ENCODE measurements at regions not wholly inside any gene's neighbourhood (a gene's known extent, or its start where the extent isn't known, plus 50 kb on each side); places are given as distances from the start of the nearest gene placed in this dataset.
A peak's percentile ranks its signal among the peaks of the same experiment; 100 is the strongest.

- no peak for DNase-seq
Measured at GRCh38 chrY:15162211-15162610, 637.9 kb downstream of the NLGN4Y start.

- DNase-seq, result no peak
Measured at GRCh38 chrY:15179890-15180289, 655.6 kb downstream of the NLGN4Y start.

- no peak for DNase-seq
Measured at GRCh38 chrY:15229056-15229455, 704.7 kb downstream of the NLGN4Y start.

- no peak for DNase-seq
Measured at GRCh38 chrY:15239596-15240132, 715.3 kb downstream of the NLGN4Y start.

GRCh38 chrY:15259286-15259685 is 735.0 kb downstream of the NLGN4Y start:
- DNase-seq, result no peak

GRCh38 chrY:15286572-15286971 is 762.2 kb downstream of the NLGN4Y start:
- DNase-seq, result no peak

- DNase-seq, result no peak
Measured at GRCh38 chrY:15289821-15290220, 765.5 kb downstream of the NLGN4Y start.

- peak in 1 of 3 donors; percentile 5 for DNase-seq
Measured at GRCh38 chrY:15292881-15293280, 768.6 kb downstream of the NLGN4Y start.

GRCh38 chrY:15301879-15302278 is 777.5 kb downstream of the NLGN4Y start:
- DNase-seq, result no peak

- DNase-seq, result no peak
Measured at GRCh38 chrY:15312166-15312565, 787.8 kb downstream of the NLGN4Y start.

GRCh38 chrY:15324189-15324588 is 799.9 kb downstream of the NLGN4Y start:
- DNase-seq, result no peak

- peak in 1 of 3 donors; percentile 16 for DNase-seq
Measured at GRCh38 chrY:15325201-15325600, 800.9 kb downstream of the NLGN4Y start.

GRCh38 chrY:15326673-15327072 is 802.3 kb downstream of the NLGN4Y start:
- DNase-seq, result no peak

- DNase-seq, result no peak
Measured at GRCh38 chrY:15328848-15329247, 804.5 kb downstream of the NLGN4Y start.

- DNase-seq, result no peak
Measured at GRCh38 chrY:15343522-15343921, 819.2 kb downstream of the NLGN4Y start.

GRCh38 chrY:15345471-15346155 is 821.3 kb downstream of the NLGN4Y start:
- DNase-seq, result no peak

- no peak for DNase-seq
Measured at GRCh38 chrY:15349351-15349750, 825.0 kb downstream of the NLGN4Y start.

- DNase-seq, result no peak
Measured at GRCh38 chrY:15355321-15355720, 831.0 kb downstream of the NLGN4Y start.

- DNase-seq, result no peak
Measured at GRCh38 chrY:15360471-15360870, 836.1 kb downstream of the NLGN4Y start.

GRCh38 chrY:15364996-15365395 is 840.7 kb downstream of the NLGN4Y start:
- DNase-seq, result no peak

- peak in 2 of 3 donors; percentile 27 to 87 for DNase-seq
Measured at GRCh38 chrY:15368786-15369185, 844.5 kb downstream of the NLGN4Y start.

GRCh38 chrY:15385178-15385577 is 860.8 kb downstream of the NLGN4Y start:
- DNase-seq, result no peak

GRCh38 chrY:15397556-15398280 is 873.4 kb downstream of the NLGN4Y start:
- DNase-seq, result peak in 1 of 3 donors; percentile 13

All from muscle of back (tissue), 3 donors.